Heart right ventricle (tissue), 16 donors: ENCODE measurements at regions not wholly inside any gene's neighbourhood (a gene's known extent, or its start where the extent isn't known, plus 50 kb on each side); places are given as distances from the start of the nearest gene placed in this dataset.

ENCODE experiments used
- ATAC-seq, 8 donors: fragments of 200-7000 bp; cut with Tn5 transposase; one replicate each; pipeline ENCODE4 v1.9.1; 2020; ENCODE audit warnings: mild to moderate bottlenecking in 8 of 8, moderate library complexity in 8 of 8, moderate number of reproducible peaks in 1 of 8
- DNase-seq, 2 donors: peaks; one replicate each; pipeline ENCODE4 v3.0.0-alpha.2; 2020
- H3K27ac ChIP-seq, 10 donors: fragments of 200-600 bp; sonication (generic) in 2 of 10; one replicate each; pipeline versions ENCODE4 v1.5.0 to v1.8.0; 2020 to 2022; ENCODE audit warnings: mild to moderate bottlenecking in 3 of 10
- H3K27me3 ChIP-seq, 7 donors: fragments of 200-600 bp; one replicate each; pipeline ENCODE4 v1.8.0; 2021 to 2022; ENCODE audit warnings: mild to moderate bottlenecking in 2 of 7
- H3K36me3 ChIP-seq, 9 donors: fragments of 200-600 bp; sonication (generic) in 1 of 9; one replicate each; pipeline versions ENCODE4 v1.5.0 to v1.8.0; 2020 to 2022; ENCODE audit warnings: mild to moderate bottlenecking in 2 of 9
- H3K4me1 ChIP-seq, 9 donors: fragments of 200-600 bp; sonication (generic) in 1 of 9; one replicate each; pipeline versions ENCODE4 v1.5.0 to v1.8.0; 2020 to 2022; ENCODE audit warnings: mild to moderate bottlenecking in 4 of 9
- H3K4me3 ChIP-seq, 10 donors: fragments of 200-600 bp; sonication (generic) in 2 of 10; one replicate each; pipeline versions ENCODE4 v1.5.0 to v1.8.0; 2020 to 2022; ENCODE audit warnings: mild to moderate bottlenecking in 7 of 10, moderate library complexity in 2 of 10
- H3K9me3 ChIP-seq, 11 donors: fragments of 200-600 bp in 10 of 11; sonication (generic) in 2 of 11; one replicate each; pipeline versions ENCODE4 v1.5.0 to v1.8.0; 2013 to 2022; ENCODE audit warnings: mild to moderate bottlenecking in 2 of 11, control low read depth in 1 of 11, moderate library complexity in 1 of 11
- WGBS, 2 donors: extraction: QIAGEN DNeasy Blood & Tissue Kit; methylation state at CpG; one replicate each; pipeline ENCODE4 v1.1.7; 2013; ENCODE audit warnings: inconsistent platforms in 1 of 2; 5-methylcytosine and 5-hydroxymethylcytosine counted together
- intact Hi-C, 10 donors: fragments of 100-400 bp; cut with DNase I; formaldehyde crosslinking; loops; one replicate each; pipeline versions ENCODE4 v1.11.1 to v1.14.2; 2022
- TF ChIP-seq, protein P1 (sequence below), 9 donors: fragments of 200-600 bp; sonication (generic) in 2 of 9; IDR thresholded peaks; one replicate each; pipeline versions ENCODE4 v1.5.0 to v1.8.0; 2021 to 2022; ENCODE audit warnings: antibody characterized with exemption in 9 of 9, mild to moderate bottlenecking in 5 of 9, moderate library complexity in 1 of 9
- donor health status: Arrhythmogenic right ventricular cardiomyopathy.
- donor health status: ischemic (EF 13 %, LVEDD 7.1; RV severe dilation, severe dysfunction).
- donor health status: healthy with polysubstance abuse.
- donor health status: DM: no; HTN: yes; CAD: no.
- donor health status: DM: no; HTN: no; CAD: no.
- donor health status: ischemic (EF 25% LVEDD 6.9; RV normal size, moderate dysfunction).
- donor health status: ischemic (EF 25% LVEDD 5.7; RV mildly dilated, moderate dysfunction).
- donor health status: healthy.
- donor health status: DM: yes; HTN: yes; CAD: no.
- donor health status: Ischemic cardiomyopathy.
- donor health status: ischemic (EF 35%, LVEDD 5.7; RV mildly dilated, moderate dysfunction).
- donor health status: nonischemic (EF 11% LVEDD 7.7; RV severe dilation, severe dysfunction).
- donor health status: DM: yes; HTN: yes; CAD: no.
- donor health status: PGD.
- donor health status: ischemic (EF 29% LVEDD 5.4; RV normal size, mild dysfunction).
- donor health status: nonischemic (EF 23%, LVEDD 6.1; RV moderate dilation, normal function).

DNA sequence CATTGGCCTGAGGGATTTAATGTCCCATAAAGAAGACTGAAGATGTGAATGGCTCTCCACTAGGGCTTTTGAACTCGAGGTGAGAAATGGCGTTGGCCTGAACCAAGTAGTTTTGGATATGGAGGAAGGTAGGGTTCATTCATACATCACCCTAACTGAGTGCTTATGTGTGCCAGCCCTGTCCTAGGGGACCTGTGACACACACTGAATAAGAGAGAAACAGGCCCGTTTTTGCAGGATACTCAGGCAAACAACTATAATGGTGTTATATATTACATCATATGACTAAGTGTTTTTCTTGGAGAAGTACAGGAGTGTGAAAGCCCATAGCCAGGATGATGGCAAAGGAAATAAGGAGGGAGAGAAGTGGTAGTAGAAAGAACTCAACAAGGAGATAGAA, 368.1 kb downstream of the TMEM135 start:
- Histone ChIP-seq H3K27me3 (no peaks in the 10 kb centered on the region), H3K36me3 (no peaks in the 10 kb centered on the region), H3K27ac (no peak overlapping the region), H3K4me3 (no peak overlapping the region), H3K9me3 (no peaks in the 10 kb centered on the region), H3K4me1 (peaks cover 0 to 8% (median 0%) of the 10 kb centered on the region in 9 donors)
- DNase-seq (no peak), ATAC-seq (peak in 3 of 8 donors; percentile 30 to 85 (median 31))
- TF ChIP-seq, protein P1, sequence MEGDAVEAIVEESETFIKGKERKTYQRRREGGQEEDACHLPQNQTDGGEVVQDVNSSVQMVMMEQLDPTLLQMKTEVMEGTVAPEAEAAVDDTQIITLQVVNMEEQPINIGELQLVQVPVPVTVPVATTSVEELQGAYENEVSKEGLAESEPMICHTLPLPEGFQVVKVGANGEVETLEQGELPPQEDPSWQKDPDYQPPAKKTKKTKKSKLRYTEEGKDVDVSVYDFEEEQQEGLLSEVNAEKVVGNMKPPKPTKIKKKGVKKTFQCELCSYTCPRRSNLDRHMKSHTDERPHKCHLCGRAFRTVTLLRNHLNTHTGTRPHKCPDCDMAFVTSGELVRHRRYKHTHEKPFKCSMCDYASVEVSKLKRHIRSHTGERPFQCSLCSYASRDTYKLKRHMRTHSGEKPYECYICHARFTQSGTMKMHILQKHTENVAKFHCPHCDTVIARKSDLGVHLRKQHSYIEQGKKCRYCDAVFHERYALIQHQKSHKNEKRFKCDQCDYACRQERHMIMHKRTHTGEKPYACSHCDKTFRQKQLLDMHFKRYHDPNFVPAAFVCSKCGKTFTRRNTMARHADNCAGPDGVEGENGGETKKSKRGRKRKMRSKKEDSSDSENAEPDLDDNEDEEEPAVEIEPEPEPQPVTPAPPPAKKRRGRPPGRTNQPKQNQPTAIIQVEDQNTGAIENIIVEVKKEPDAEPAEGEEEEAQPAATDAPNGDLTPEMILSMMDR (IDR thresholded peaks at IDR 0.05), result no peak
- 74 to 80% methylated on average over 3 of the region's 3 CpGs for WGBS, 2 donors
- intact Hi-C loops, result no loop called here

DNA sequence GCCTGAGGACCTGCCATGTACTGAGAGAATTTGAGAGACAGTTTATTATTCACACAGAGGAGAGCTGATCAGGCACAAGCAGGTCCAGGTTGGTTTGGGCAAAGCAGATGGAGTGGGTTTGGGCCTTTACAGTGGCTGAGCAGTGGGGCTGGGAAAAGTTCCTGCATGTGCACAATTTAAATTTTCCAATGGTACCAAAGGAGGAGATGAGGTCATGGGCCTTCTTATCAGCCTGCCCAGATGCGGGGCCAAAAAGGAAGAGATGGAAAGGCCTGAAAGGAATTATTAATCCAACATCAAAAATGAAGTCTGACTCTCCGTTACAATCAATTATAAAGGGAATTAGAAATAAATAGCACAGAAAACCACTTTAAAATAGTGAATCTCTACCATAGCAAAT, 367.6 kb downstream of the TMEM135 start:
- no peak overlapping the region for H3K27ac ChIP-seq
- intact Hi-C loops, result no loop called here
- H3K36me3 ChIP-seq, result no peaks in the 10 kb centered on the region
- no peak overlapping the region for H3K4me3 ChIP-seq
- H3K9me3 ChIP-seq, result no peaks in the 10 kb centered on the region
- ATAC-seq (no peak), DNase-seq (no peak)
- H3K4me1 ChIP-seq, result peaks cover 0 to 8% (median 0%) of the 10 kb centered on the region in 9 donors
- WGBS, 2 donors, result 55 to 60% methylated on average over 2 of the region's 2 CpGs
- no peaks in the 10 kb centered on the region for H3K27me3 ChIP-seq
- TF ChIP-seq, protein P1 (IDR thresholded peaks at IDR 0.05), result no peak

DNA sequence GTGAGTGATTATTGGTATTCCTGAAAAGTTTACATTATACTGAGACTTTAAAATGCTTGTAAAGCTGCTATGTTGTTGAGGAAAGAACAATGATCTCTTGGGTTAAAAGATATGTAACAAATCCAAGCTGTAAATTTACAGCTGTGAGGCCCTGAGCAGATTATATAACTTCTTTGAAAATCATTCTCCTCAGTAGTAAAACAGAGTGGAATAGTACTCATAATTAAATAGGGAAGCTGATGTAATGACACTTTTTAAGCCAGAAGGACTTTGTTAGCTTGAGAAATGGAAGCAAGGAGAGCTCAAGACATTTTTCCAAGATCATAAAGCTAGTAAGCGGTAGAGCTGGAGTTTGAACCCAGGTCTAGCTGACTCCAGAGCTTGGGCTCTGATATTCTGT, 363.9 kb downstream of the TMEM135 start:
- H3K4me3 ChIP-seq, result no peak overlapping the region
- H3K36me3 ChIP-seq, result no peaks in the 10 kb centered on the region
- TF ChIP-seq, protein P1 (IDR thresholded peaks at IDR 0.05), result no peak
- WGBS, 2 donors, result 79 to 88% methylated on average over 1 of the region's 1 CpG
- H3K27me3 ChIP-seq, result no peaks in the 10 kb centered on the region
- no peak overlapping the region for H3K27ac ChIP-seq
- H3K9me3 ChIP-seq, result no peaks in the 10 kb centered on the region
- DNase-seq (no peak), ATAC-seq (no peak)
- H3K4me1 ChIP-seq, result peaks cover 0 to 24% (median 0%) of the 10 kb centered on the region in 9 donors
- intact Hi-C loops, result no loop called here

DNA sequence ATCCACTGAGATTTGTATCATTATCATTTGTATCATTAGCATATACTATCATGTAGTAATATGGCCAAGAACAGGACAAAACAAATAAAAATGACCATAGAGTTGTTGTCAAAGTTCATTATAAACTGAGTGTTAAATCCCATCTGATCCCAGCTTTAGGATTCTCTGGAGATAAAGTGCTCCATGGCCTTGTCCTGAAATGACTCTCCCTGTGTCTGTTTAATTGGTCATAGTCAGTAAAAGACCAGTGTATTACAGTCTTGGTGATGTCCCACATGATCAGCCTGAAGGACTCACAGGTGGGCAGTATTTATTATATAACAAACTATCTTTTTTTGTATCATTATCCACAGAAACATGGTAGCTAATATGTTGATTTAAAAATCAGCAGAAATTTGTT, 361.6 kb downstream of the TMEM135 start:
- TF ChIP-seq, protein P1 (IDR thresholded peaks at IDR 0.05), result no peak
- intact Hi-C loops, result no loop called here
- Histone ChIP-seq H3K36me3 (no peaks in the 10 kb centered on the region), H3K27me3 (no peaks in the 10 kb centered on the region), H3K9me3 (peaks cover 0 to 18% (median 6%) of the 10 kb centered on the region in 11 donors), H3K4me3 (no peak overlapping the region), H3K27ac (peak overlapping the region in 6 of 10 donors; percentile 4 to 54 (median 30)), H3K4me1 (peaks cover 0 to 24% (median 0%) of the 10 kb centered on the region in 9 donors)
- DNase-seq, result no peak
- peak in 5 of 8 donors; percentile 28 to 54 (median 36) for ATAC-seq
